ENCODE measurements at regions not wholly inside any gene's neighbourhood (a gene's known extent, or its start where the extent isn't known, plus 50 kb on each side); places are given as distances from the start of the nearest gene placed in this dataset.

DNA sequence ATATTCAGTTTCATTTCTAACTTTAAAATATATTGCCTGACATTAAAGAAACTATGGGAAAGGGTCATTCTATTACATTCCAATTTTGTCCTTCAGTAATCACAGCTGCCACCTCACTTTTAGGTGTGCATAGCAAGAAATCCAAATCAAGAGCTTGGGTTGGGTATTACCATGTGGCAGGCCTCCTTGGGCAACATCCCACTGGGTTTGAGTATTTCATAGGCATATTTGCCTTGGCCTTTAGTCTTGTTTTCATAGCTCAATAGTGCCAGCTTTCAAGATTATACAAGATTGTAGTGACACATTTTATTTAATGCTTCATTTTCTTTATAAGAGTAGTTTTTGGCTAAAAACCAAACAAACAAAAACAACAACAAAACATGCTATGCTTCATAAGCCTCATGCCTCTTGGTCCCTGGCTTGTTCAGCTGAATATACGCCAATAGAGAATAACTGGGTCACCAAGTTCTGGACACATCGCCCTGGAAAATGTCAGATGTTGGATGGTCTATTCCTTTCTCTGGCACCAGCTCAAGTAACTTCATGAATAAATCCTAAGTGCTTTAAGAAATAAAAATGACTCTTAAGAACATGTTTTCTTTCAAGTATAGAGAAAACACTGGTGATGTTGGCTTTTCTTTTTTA is 167.4 kb upstream of the STARD13 start:
- H3K4me1 ChIP-seq (ENCODE audit: control insufficient read depth, low read depth, low read length), result no peaks in the 10 kb centered on the region
- no peaks in the 10 kb centered on the region for H3K9me3 ChIP-seq (ENCODE audit: control insufficient read depth, low read depth, low read length)
- no peaks in the 10 kb centered on the region for H3K36me3 ChIP-seq (ENCODE audit: control insufficient read depth, low read depth, low read length)
- no peak overlapping the region for H3K4me3 ChIP-seq (ENCODE audit: low read length)
- no peaks in the 10 kb centered on the region for H3K27me3 ChIP-seq (ENCODE audit: control insufficient read depth, insufficient read depth, low read length)
- no peak overlapping the region for H3K9ac ChIP-seq (ENCODE audit: low read length)
- H3K27ac ChIP-seq (ENCODE audit: low read length), result no peak overlapping the region

DNA sequence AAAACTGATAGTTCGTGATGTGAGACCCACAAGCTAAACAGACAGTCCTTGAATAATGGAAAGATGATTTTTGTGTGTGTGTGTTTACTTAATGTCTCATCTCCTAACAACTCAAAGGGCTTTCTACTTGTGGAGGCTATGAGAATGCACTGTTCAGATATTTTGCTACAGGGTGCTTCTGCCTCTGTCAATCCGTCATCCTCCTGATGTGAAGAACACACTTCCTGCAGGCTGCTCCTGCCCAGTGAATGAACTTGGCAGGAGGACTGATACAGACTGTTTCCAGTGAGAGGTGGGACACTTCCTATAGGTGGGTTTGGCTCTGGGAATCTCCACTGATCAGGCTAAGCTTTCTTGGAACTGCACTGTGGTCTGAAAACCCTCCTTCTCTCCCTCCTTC is 168.4 kb upstream of the STARD13 start:
- H3K9me3 ChIP-seq (ENCODE audit: control insufficient read depth, low read depth, low read length), result no peaks in the 10 kb centered on the region
- H3K9ac ChIP-seq (ENCODE audit: low read length), result no peak overlapping the region
- no peaks in the 10 kb centered on the region for H3K4me1 ChIP-seq (ENCODE audit: control insufficient read depth, low read depth, low read length)
- H3K36me3 ChIP-seq (ENCODE audit: control insufficient read depth, low read depth, low read length), result no peaks in the 10 kb centered on the region
- no peak overlapping the region for H3K27ac ChIP-seq (ENCODE audit: low read length)
- no peak overlapping the region for H3K4me3 ChIP-seq (ENCODE audit: low read length)
- H3K27me3 ChIP-seq (ENCODE audit: control insufficient read depth, insufficient read depth, low read length), result no peaks in the 10 kb centered on the region

DNA sequence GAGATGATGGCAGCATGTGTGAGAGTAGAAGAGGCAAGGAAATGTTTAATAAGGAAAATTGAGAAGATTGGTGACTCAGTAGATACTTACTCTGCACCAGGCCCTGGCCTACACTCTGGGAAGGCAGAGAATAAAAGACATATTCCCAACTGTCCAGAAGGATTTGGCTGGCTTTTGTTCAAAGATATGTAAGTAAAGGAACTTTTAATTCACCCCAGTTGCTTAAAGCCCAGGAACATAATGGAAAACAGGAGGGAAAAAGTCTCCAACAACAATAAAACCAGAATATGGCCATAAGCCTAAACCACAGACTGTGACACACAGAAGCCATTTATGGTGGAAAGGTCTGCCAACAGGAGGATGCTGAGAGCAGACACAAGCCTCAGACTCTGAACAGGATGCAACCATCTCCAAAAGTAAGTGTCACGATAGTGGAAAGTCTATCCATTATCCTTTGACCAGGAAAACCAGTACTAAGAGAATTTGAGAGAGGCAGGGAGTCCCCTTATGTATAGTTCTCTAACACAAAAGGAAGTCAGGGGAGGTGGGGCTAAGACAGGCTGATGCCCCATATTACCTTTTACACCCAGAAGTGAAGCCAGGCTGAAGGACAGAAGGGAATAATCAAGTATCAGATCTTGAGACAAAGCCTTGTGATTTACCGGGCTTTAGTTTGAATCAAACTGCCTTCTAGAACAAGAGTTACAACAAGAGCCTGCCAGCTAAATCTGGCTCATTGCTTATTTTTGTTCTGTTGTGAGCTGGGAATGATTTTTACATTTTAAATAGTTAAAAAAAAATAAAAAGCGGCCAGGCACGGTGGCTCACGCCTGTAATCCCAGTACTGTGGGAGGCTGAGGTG is 169.5 kb upstream of the STARD13 start:
- H3K9ac ChIP-seq (ENCODE audit: low read length), result no peak overlapping the region
- H3K27me3 ChIP-seq (ENCODE audit: control insufficient read depth, insufficient read depth, low read length), result no peaks in the 10 kb centered on the region
- H3K4me1 ChIP-seq (ENCODE audit: control insufficient read depth, low read depth, low read length), result no peaks in the 10 kb centered on the region
- H3K27ac ChIP-seq (ENCODE audit: low read length), result no peak overlapping the region
- H3K36me3 ChIP-seq (ENCODE audit: control insufficient read depth, low read depth, low read length), result no peaks in the 10 kb centered on the region
- H3K9me3 ChIP-seq (ENCODE audit: control insufficient read depth, low read depth, low read length), result no peaks in the 10 kb centered on the region
- H3K4me3 ChIP-seq (ENCODE audit: low read length), result no peak overlapping the region

DNA sequence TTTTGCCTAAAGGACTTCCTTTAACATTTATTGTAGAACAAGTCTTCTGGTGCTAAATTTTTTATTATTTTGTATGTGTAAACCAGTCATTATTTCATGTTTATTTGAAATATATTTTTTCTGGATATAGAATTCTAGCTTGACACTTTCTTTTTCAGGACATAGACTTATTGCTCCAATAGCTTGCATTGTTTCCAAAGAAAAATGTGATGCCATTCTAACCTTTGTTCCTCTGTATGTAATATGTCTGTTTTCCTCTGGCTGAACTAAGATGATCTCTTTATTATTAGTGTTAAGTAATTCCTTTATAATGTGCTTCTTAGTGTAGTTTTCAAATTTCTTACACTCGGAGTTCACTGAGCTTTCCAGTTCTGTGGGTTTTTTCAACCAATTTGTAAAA is 174.1 kb upstream of the STARD13 start:
- Histone ChIP-seq H3K36me3 (ENCODE audit: control insufficient read depth, low read depth, low read length) (no peaks in the 10 kb centered on the region), H3K27me3 (ENCODE audit: control insufficient read depth, insufficient read depth, low read length) (no peaks in the 10 kb centered on the region), H3K9ac (ENCODE audit: low read length) (no peak overlapping the region), H3K9me3 (ENCODE audit: control insufficient read depth, low read depth, low read length) (no peaks in the 10 kb centered on the region), H3K4me1 (ENCODE audit: control insufficient read depth, low read depth, low read length) (no peaks in the 10 kb centered on the region), H3K4me3 (ENCODE audit: low read length) (no peak overlapping the region), H3K27ac (ENCODE audit: low read length) (no peak overlapping the region)

DNA sequence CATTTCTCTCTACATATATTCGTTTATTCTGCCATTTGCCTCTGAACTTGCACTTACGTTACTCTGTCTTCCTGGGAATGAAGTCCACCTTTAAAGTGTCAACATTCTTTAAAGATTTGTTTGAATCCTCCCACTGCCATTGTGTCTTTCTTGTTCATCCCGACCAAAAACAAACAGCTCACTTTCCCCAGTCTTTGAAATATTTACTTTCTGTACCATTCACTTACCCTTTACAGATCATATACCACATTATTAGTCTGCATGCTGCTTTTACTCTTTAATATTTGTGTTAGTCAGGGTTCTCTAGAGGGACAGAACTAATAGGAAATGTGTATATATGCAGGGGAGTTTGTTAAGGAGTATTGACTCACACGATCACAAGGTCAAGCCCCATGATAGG is 176.6 kb upstream of the STARD13 start:
- Histone ChIP-seq H3K27ac (ENCODE audit: low read length) (no peak overlapping the region), H3K36me3 (ENCODE audit: control insufficient read depth, low read depth, low read length) (no peaks in the 10 kb centered on the region), H3K4me1 (ENCODE audit: control insufficient read depth, low read depth, low read length) (no peaks in the 10 kb centered on the region), H3K9me3 (ENCODE audit: control insufficient read depth, low read depth, low read length) (no peaks in the 10 kb centered on the region), H3K27me3 (ENCODE audit: control insufficient read depth, insufficient read depth, low read length) (no peaks in the 10 kb centered on the region), H3K4me3 (ENCODE audit: low read length) (no peak overlapping the region), H3K9ac (ENCODE audit: low read length) (no peak overlapping the region)

GRCh38 chr13:33464345-33464744 is 178.8 kb upstream of the STARD13 start:
- Histone ChIP-seq H3K4me1 (ENCODE audit: control insufficient read depth, low read depth, low read length) (no peaks in the 10 kb centered on the region), H3K27ac (ENCODE audit: low read length) (no peak overlapping the region), H3K9ac (ENCODE audit: low read length) (no peak overlapping the region), H3K36me3 (ENCODE audit: control insufficient read depth, low read depth, low read length) (no peaks in the 10 kb centered on the region), H3K9me3 (ENCODE audit: control insufficient read depth, low read depth, low read length) (no peaks in the 10 kb centered on the region), H3K27me3 (ENCODE audit: control insufficient read depth, insufficient read depth, low read length) (no peaks in the 10 kb centered on the region), H3K4me3 (ENCODE audit: low read length) (no peak overlapping the region)

DNA sequence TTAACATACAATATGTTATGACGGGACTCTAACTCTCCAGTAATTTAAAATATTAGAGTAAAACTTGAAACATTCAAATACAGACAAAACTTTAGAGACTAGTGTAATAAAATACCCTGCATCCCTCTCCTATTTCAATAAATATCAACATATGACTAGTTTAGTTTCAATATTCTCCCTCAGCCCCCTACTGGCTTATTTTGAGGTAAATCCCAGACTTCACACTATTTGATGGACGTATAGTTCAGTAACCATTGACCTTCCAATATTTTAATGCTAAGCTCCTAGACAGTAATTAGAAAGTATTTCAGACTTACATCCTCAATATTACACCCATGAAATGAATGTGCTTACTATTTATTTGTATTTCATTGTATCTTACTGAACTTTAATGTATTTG is 180.7 kb upstream of the STARD13 start:
- H3K4me3 ChIP-seq (ENCODE audit: low read length), result no peak overlapping the region
- H3K27me3 ChIP-seq (ENCODE audit: control insufficient read depth, insufficient read depth, low read length), result no peaks in the 10 kb centered on the region
- H3K4me1 ChIP-seq (ENCODE audit: control insufficient read depth, low read depth, low read length), result peaks cover 2% of the 10 kb centered on the region
- no peak overlapping the region for H3K9ac ChIP-seq (ENCODE audit: low read length)
- H3K9me3 ChIP-seq (ENCODE audit: control insufficient read depth, low read depth, low read length), result no peaks in the 10 kb centered on the region
- H3K36me3 ChIP-seq (ENCODE audit: control insufficient read depth, low read depth, low read length), result no peaks in the 10 kb centered on the region
- H3K27ac ChIP-seq (ENCODE audit: low read length), result no peak overlapping the region

GRCh38 chr13:33467556-33467955 is 182.0 kb upstream of the STARD13 start:
- Histone ChIP-seq H3K27ac (ENCODE audit: low read length) (no peak overlapping the region), H3K4me3 (ENCODE audit: low read length) (no peak overlapping the region), H3K4me1 (ENCODE audit: control insufficient read depth, low read depth, low read length) (peaks cover 6% of the 10 kb centered on the region), H3K36me3 (ENCODE audit: control insufficient read depth, low read depth, low read length) (no peaks in the 10 kb centered on the region), H3K27me3 (ENCODE audit: control insufficient read depth, insufficient read depth, low read length) (no peaks in the 10 kb centered on the region), H3K9ac (ENCODE audit: low read length) (no peak overlapping the region), H3K9me3 (ENCODE audit: control insufficient read depth, low read depth, low read length) (no peaks in the 10 kb centered on the region)

DNA sequence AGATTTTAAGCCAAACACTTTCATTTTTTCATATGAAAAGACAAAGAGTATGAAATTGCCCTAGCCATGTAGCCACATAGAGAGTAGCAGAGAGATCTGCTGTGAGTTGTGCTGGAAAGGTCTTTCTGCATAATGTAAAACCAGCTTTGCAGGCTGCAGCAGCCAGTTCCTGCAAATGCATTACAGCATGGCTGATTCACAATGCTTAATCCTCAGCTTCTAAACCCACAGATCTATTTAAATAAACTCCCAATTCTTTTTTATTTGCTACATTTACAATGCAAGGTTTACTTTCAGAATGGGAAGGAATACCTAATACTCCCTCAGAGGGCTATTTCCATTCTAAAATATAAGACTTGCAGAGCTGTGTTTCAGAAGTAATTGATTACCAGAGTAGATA is 185.6 kb upstream of the STARD13 start:
- no peak overlapping the region for H3K4me3 ChIP-seq (ENCODE audit: low read length)
- no peak overlapping the region for H3K27ac ChIP-seq (ENCODE audit: low read length)
- no peaks in the 10 kb centered on the region for H3K9me3 ChIP-seq (ENCODE audit: control insufficient read depth, low read depth, low read length)
- H3K27me3 ChIP-seq (ENCODE audit: control insufficient read depth, insufficient read depth, low read length), result no peaks in the 10 kb centered on the region
- H3K4me1 ChIP-seq (ENCODE audit: control insufficient read depth, low read depth, low read length), result peaks cover 6% of the 10 kb centered on the region
- H3K9ac ChIP-seq (ENCODE audit: low read length), result no peak overlapping the region
- no peaks in the 10 kb centered on the region for H3K36me3 ChIP-seq (ENCODE audit: control insufficient read depth, low read depth, low read length)

DNA sequence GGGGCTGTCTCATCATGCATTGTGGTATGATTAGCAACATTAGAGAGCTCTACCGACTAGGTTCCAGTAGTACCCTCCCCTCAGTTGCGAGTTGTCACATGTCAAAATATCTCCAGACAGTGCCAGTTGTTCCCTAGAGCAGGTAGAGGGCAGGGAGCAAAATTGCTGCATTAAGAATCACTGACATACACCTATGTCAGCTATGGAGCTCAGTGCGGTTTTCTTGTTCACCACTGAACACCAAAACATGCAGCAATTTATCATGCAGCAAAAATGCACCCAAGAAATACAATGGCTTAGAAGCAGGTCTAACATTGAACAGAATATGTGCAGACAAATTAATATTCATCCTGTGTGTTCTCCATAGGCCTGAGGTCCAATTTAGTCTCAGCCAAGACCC is 186.9 kb upstream of the STARD13 start:
- Histone ChIP-seq H3K27me3 (ENCODE audit: control insufficient read depth, insufficient read depth, low read length) (no peaks in the 10 kb centered on the region), H3K27ac (ENCODE audit: low read length) (no peak overlapping the region), H3K4me1 (ENCODE audit: control insufficient read depth, low read depth, low read length) (peaks cover 6% of the 10 kb centered on the region), H3K4me3 (ENCODE audit: low read length) (no peak overlapping the region), H3K9ac (ENCODE audit: low read length) (no peak overlapping the region), H3K9me3 (ENCODE audit: control insufficient read depth, low read depth, low read length) (no peaks in the 10 kb centered on the region), H3K36me3 (ENCODE audit: control insufficient read depth, low read depth, low read length) (no peaks in the 10 kb centered on the region)

DNA sequence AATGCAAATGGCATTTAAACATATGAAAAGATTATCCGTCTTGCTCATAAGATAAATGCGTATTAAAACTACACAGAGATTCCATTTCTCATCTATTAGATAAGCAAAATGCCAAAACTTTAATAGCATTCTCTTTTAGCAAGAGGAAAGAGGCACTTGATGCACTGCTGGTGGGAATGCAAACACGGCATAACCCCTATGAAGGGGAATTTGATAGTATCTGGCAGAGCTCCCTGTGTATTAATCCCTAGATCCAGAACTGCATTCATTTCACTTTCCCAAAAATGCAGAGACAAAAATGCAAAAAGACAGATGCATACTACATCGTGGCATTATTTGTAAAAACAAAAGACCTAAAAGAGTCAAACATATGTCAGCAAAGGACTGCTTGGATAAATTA is 193.6 kb upstream of the STARD13 start:
- Histone ChIP-seq H3K4me1 (ENCODE audit: control insufficient read depth, low read depth, low read length) (no peaks in the 10 kb centered on the region), H3K27me3 (ENCODE audit: control insufficient read depth, insufficient read depth, low read length) (no peaks in the 10 kb centered on the region)

DNA sequence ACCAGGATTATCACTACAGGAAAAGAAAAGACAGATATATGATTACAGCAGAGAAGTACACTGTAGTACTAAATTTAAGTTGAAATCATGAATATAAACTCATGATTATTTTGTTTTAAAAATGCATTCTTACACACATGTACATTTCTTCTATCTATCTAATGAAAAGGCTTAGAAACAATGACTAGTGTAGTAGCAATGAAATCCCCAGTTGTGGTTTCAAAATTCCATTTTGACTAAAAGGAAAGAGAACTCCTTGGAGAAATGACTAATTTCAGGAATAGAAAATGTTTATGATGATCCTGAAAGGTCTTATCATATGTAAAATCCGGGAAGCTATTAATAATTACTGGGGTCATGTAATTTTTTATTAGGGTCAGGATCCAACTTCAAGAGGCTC is 195.0 kb upstream of the STARD13 start:
- Histone ChIP-seq H3K27me3 (ENCODE audit: control insufficient read depth, insufficient read depth, low read length) (no peaks in the 10 kb centered on the region), H3K27ac (ENCODE audit: low read length) (no peak overlapping the region), H3K36me3 (ENCODE audit: control insufficient read depth, low read depth, low read length) (no peaks in the 10 kb centered on the region), H3K9ac (ENCODE audit: low read length) (no peak overlapping the region), H3K9me3 (ENCODE audit: control insufficient read depth, low read depth, low read length) (peaks cover 3% of the 10 kb centered on the region), H3K4me3 (ENCODE audit: low read length) (no peak overlapping the region), H3K4me1 (ENCODE audit: control insufficient read depth, low read depth, low read length) (no peaks in the 10 kb centered on the region)

More for the DNA sequence above, 193.6 kb upstream of the STARD13 start:
- peaks cover 3% of the 10 kb centered on the region for H3K9me3 ChIP-seq (ENCODE audit: control insufficient read depth, low read depth, low read length)
- H3K4me3 ChIP-seq (ENCODE audit: low read length), result no peak overlapping the region
- H3K9ac ChIP-seq (ENCODE audit: low read length), result no peak overlapping the region
- H3K36me3 ChIP-seq (ENCODE audit: control insufficient read depth, low read depth, low read length), result no peaks in the 10 kb centered on the region
- no peak overlapping the region for H3K27ac ChIP-seq (ENCODE audit: low read length)

Measured in iPS-18a (cell line).